ENCODE measurements at regions not wholly inside any gene's neighbourhood (a gene's known extent, or its start where the extent isn't known, plus 50 kb on each side); places are given as distances from the start of the nearest gene placed in this dataset.

DNA sequence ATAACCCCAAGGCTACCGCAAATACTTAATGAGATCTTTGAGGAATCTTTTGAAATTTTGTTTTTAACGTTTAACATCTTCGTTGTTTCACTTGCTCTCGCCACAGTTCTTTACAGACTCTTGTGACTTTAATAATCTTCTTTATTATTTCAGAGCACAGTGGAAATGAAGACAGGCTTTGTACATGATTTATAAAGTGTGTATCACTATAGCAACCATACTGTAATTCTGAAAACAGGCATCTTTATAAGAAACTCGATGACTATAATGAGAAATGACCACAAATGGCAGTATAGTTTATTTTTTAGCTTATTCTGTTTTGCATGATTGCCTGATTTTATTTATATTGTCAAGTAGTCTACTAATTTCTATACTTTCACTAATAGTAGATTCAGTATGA is 224.4 kb upstream of the GALNTL6 start:
- TF ChIP-seq, protein P1, sequence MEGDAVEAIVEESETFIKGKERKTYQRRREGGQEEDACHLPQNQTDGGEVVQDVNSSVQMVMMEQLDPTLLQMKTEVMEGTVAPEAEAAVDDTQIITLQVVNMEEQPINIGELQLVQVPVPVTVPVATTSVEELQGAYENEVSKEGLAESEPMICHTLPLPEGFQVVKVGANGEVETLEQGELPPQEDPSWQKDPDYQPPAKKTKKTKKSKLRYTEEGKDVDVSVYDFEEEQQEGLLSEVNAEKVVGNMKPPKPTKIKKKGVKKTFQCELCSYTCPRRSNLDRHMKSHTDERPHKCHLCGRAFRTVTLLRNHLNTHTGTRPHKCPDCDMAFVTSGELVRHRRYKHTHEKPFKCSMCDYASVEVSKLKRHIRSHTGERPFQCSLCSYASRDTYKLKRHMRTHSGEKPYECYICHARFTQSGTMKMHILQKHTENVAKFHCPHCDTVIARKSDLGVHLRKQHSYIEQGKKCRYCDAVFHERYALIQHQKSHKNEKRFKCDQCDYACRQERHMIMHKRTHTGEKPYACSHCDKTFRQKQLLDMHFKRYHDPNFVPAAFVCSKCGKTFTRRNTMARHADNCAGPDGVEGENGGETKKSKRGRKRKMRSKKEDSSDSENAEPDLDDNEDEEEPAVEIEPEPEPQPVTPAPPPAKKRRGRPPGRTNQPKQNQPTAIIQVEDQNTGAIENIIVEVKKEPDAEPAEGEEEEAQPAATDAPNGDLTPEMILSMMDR (IDR thresholded peaks at IDR 0.05; ENCODE audit: borderline replicate concordance, insufficient read depth, low read depth, low read length), result no peak

DNA sequence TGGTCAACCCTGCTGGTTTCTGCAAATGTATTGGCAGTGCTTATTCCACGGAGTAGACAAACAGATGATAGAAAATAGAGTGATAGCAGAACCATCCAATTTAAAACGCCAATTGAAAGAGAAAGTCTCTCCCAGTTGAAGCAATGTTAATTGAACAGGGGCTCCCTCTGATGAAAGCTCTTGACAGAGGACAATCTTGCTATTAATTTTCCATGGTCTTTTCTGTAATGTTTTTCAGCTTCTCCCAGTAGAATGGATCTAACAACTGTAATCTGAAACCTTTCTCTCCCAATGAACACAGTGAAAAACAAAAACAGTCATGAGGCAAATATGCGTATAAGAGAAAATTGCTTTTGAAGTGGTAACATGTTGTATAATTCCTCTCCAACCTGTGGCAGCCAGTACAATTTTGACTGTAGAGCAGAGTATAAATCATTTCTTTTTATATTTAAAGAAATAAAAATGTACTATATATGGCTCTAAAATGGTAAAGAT is 225.1 kb upstream of the GALNTL6 start:
- TF ChIP-seq, protein P1 (IDR thresholded peaks at IDR 0.05; ENCODE audit: borderline replicate concordance, insufficient read depth, low read depth, low read length), result no peak
- H3K4me3 ChIP-seq (ENCODE audit: low read depth, low read length), result no peak overlapping the region

More for the DNA sequence above, 224.4 kb upstream of the GALNTL6 start:
- H3K4me3 ChIP-seq (ENCODE audit: low read depth, low read length), result no peak overlapping the region

DNA sequence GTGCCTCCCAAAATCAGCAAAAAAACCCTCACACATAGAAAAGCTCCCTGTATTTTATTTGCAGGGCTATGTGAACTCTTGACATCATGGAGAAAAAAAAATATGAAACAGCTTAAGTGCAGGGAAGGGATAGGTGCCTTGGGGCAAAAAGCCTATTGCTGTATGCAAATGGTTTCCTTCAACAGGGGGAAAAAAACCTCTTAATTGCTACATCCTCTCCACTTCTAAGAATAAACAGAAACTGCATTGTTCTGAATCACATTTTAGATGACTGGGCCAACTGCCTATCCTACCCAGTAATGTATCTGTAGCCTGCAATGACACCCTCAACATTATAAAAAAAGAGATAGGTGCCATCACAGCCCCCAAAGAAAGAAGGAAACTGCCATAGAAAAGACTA is 229.4 kb upstream of the GALNTL6 start:
- H3K4me3 ChIP-seq (ENCODE audit: low read depth, low read length), result no peak overlapping the region
- TF ChIP-seq, protein P1 (IDR thresholded peaks at IDR 0.05; ENCODE audit: borderline replicate concordance, insufficient read depth, low read depth, low read length), result no peak

DNA sequence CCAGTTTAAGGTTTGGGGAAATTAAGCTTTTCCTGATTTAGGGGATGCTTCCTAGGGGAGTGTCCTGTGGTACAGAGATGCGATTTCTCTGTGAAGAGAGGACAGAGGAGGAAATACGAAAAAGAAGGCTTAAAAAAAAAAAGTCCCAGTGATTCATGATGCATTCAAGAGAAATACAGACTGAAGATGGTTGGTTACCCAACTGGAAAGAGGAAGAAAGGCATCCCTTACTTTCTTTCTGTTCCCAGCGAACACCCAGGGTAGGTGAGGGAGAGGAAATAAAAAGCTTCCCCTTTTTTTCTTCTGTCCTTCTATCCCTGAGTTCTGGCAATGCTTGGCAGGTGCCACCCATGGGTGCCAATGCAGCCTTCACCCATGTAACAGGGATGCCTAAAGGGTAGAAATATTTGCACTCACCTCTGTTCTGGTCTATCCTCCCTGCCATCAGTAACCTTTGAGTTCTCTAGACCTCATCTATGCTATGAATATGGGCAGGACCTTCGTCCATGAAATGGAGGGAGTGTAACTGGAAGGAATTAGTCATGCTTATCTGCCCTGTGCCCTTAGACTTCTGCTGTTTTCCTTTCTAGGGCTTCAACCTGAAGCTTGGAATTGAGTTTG is 230.1 kb upstream of the GALNTL6 start:
- TF ChIP-seq, protein P1 (IDR thresholded peaks at IDR 0.05; ENCODE audit: borderline replicate concordance, insufficient read depth, low read depth, low read length), result no peak
- H3K4me3 ChIP-seq (ENCODE audit: low read depth, low read length), result no peak overlapping the region

DNA sequence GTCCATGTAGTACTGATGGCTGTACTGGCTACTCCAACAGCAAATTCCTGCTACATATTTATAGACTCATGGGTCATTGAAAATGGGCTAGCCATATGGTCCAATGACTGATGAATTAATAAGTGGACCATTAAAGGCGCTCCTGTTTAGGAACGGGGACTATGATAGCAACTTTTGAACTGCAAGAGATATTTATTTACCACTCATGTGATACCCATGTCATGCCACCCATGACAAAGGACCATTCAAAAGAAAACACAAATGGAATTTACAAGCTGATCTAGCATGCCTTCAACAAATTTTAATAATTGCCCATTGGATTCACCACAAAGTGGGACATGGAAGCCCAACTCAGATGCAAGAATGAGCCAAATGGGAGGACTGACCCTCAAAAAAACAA is 240.0 kb upstream of the GALNTL6 start:
- TF ChIP-seq, protein P1 (IDR thresholded peaks at IDR 0.05; ENCODE audit: borderline replicate concordance, insufficient read depth, low read depth, low read length), result no peak
- no peak overlapping the region for H3K4me3 ChIP-seq (ENCODE audit: low read depth, low read length)

DNA sequence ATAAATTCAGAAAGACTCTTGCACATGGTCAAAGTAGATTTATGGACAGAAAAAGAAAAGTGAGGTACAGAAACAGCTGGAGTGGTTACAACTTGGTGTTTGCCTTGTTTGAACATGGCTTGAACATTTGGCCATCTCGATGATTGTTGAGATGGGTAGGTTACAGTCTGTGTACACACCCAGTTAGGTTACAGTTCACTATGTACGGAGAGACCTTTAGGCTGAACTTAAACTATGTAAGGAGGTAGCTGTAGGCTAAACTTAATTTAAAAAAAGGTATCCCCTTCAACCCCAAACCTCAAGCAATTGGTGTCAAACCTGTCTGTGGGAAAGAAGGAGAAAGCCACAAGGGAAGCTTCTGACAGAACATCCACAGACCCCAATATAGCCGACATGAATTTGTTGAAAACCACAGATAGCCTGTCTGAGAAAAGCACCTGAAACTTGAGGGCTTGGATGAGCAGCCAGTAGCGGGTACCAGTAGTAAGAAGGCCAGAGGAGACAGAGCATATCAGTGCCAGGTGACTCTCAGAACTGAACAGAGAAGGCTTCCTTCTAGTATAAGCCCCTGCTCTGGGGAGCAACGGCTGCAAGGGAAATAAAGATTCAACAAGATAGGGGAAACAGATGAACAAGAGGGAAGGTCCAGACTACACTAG is 247.9 kb upstream of the GALNTL6 start:
- H3K4me3 ChIP-seq (ENCODE audit: low read depth, low read length), result no peak overlapping the region
- TF ChIP-seq, protein P1 (IDR thresholded peaks at IDR 0.05; ENCODE audit: borderline replicate concordance, insufficient read depth, low read depth, low read length), result no peak

DNA sequence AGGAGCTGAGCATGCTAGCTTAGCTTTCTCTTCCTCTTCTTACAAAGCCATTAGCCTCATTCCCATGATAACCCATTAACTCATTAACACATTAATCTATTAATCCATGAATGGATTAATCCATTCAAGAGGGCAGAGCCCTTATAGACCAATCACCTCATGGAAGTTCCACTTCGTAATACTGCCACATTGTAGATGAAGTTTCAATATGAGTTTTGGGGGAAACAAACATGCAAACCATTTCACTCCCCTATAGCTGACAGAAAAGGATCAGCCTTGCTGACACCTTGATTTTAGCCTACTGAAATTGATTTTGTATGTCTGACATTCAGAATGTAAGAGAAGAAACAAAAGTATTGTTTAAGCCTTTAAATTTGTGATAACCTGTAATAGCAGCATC is 251.8 kb upstream of the GALNTL6 start:
- TF ChIP-seq, protein P1 (IDR thresholded peaks at IDR 0.05; ENCODE audit: borderline replicate concordance, insufficient read depth, low read depth, low read length), result no peak

More for the DNA sequence above, 251.8 kb upstream of the GALNTL6 start:
- H3K4me3 ChIP-seq (ENCODE audit: low read depth, low read length), result no peak overlapping the region
